8988T (cell line): ENCODE measurements at regions not wholly inside any gene's neighbourhood (a gene's known extent, or its start where the extent isn't known, plus 50 kb on each side); places are given as distances from the start of the nearest gene placed in this dataset.

ENCODE experiments used
- DNase-seq: peaks from one replicate; pipeline ENCODE4 v3.0.0; 2011

- no peak for DNase-seq
Measured at GRCh38 chr2:8402222-8402621, 279.6 kb upstream of the ID2 start.

GRCh38 chr2:8403876-8404275 lies 278.0 kb upstream of the ID2 start:
- no peak for DNase-seq

- no peak for DNase-seq
Measured at GRCh38 chr2:8405334-8405733, 276.5 kb upstream of the ID2 start.

GRCh38 chr2:8406271-8406670 lies 275.6 kb upstream of the ID2 start:
- no peak for DNase-seq

GRCh38 chr2:8407332-8407731 lies 274.5 kb upstream of the ID2 start:
- DNase-seq, result no peak

GRCh38 chr2:8408560-8409460 lies 273.0 kb upstream of the ID2 start:
- DNase-seq, result no peak

- no peak for DNase-seq
Measured at GRCh38 chr2:8409461-8410260, 272.2 kb upstream of the ID2 start.

- DNase-seq, result no peak
Measured at GRCh38 chr2:8412082-8412481, 269.8 kb upstream of the ID2 start.

- DNase-seq, result no peak
Measured at GRCh38 chr2:8412586-8412985, 269.3 kb upstream of the ID2 start.

- no peak for DNase-seq
Measured at GRCh38 chr2:8413589-8414135, 268.2 kb upstream of the ID2 start.

GRCh38 chr2:8414946-8415879 lies 266.6 kb upstream of the ID2 start:
- DNase-seq, result no peak

GRCh38 chr2:8416001-8416571 lies 265.8 kb upstream of the ID2 start:
- no peak for DNase-seq

GRCh38 chr2:8416849-8417832 lies 264.7 kb upstream of the ID2 start:
- DNase-seq, result no peak

GRCh38 chr2:8418721-8419120 lies 263.1 kb upstream of the ID2 start:
- DNase-seq, result no peak

GRCh38 chr2:8421658-8422449 lies 260.0 kb upstream of the ID2 start:
- no peak for DNase-seq

GRCh38 chr2:8422450-8422800 lies 259.4 kb upstream of the ID2 start:
- no peak for DNase-seq

GRCh38 chr2:8424997-8425900 lies 256.6 kb upstream of the ID2 start:
- no peak for DNase-seq

GRCh38 chr2:8426550-8426949 lies 255.3 kb upstream of the ID2 start:
- no peak for DNase-seq

- DNase-seq, result no peak
Measured at GRCh38 chr2:8427211-8427610, 254.6 kb upstream of the ID2 start.
